Panc1 (cell line): ENCODE measurements at regions not wholly inside any gene's neighbourhood (a gene's known extent, or its start where the extent isn't known, plus 50 kb on each side); places are given as distances from the start of the nearest gene placed in this dataset.

Experiments used
- ATAC-seq: fragments of 200-7000 bp; cut with Tn5 transposase; 2 replicates; pipeline ENCODE4 v1.9.1; 2020; ENCODE audit warnings: mild to moderate bottlenecking, moderate library complexity
- BruUV-seq: library from RNA; stranded (reverse); fragments of 400-500 nt; replicated peaks from 2 replicates; lab custom pipeline; 2021; lab: Mats Ljungman, UMichigan
- CTCF ChIA-PET: fragments of 300-600 bp; sonication (Branson Sonifier 250); formaldehyde crosslinking; loops from one replicate; lab custom pipeline; 2022; ENCODE audit warnings: antibody characterized with exemption; lab: Charles Lee
- POLR2A ChIA-PET: fragments of 300-600 bp; sonication (Branson Sonifier 250); formaldehyde crosslinking; loops from one replicate; lab custom pipeline; 2022; ENCODE audit warnings: antibody characterized with exemption; lab: Charles Lee
- DNase-seq: peaks from one replicate; pipeline ENCODE4 v3.0.0-alpha.2; 2010; ENCODE audit warnings: low read depth, low spot score
- H3K27ac ChIP-seq: 2 replicates; pipeline ENCODE4 v1.5.1; 2011; ENCODE audit warnings: mild to moderate bottlenecking, low read length, inconsistent platforms
- H3K27me3 ChIP-seq: fragments of 200-500 bp; sonication (Bioruptor generic); 2 replicates; pipeline ENCODE4 v1.6.0; 2014; ENCODE audit warnings: low read length, inconsistent platforms; ENCODE audit not compliant: control insufficient read depth, insufficient read depth
- H3K36me3 ChIP-seq: fragments of 200-500 bp; sonication (Bioruptor generic); 2 replicates; pipeline ENCODE4 v1.5.1; 2014; ENCODE audit warnings: inconsistent platforms, mild to moderate bottlenecking, low read length, moderate library complexity; ENCODE audit not compliant: control insufficient read depth, insufficient read depth
- H3K4me1 ChIP-seq: 2 replicates; pipeline ENCODE4 v1.5.1; 2011; ENCODE audit warnings: inconsistent platforms, mild to moderate bottlenecking, low read length, moderate library complexity; ENCODE audit not compliant: control insufficient read depth, insufficient read depth
- H3K4me3 ChIP-seq, 2 experiments: 2 replicates each; pipeline ENCODE4 v1.5.1; 2011 to 2012; ENCODE audit warnings: low read depth in 2 of 2, low read length in 2 of 2, mild to moderate bottlenecking in 2 of 2, inconsistent platforms in 1 of 2, moderate library complexity in 1 of 2
- H3K9me3 ChIP-seq: fragments of 200-500 bp; sonication (Bioruptor generic); 2 replicates; pipeline ENCODE4 v1.5.1; 2014; ENCODE audit warnings: low read depth, mild to moderate bottlenecking, inconsistent platforms, low read length, moderate library complexity; ENCODE audit not compliant: control insufficient read depth, insufficient read depth
- CTCF ChIP-seq: fragments of 450-650 bp; IDR thresholded peaks from 2 replicates; pipeline ENCODE4 v1.5.1; 2017; ENCODE audit warnings: mild to moderate bottlenecking
- POLR2AphosphoS5 ChIP-seq: IDR thresholded peaks from 2 replicates; pipeline ENCODE4 v1.6.1; 2012; ENCODE audit warnings: mild to moderate bottlenecking, low read depth, low read length, moderate library complexity
- REST ChIP-seq, 2 experiments: IDR thresholded peaks; 2 replicates each; pipeline ENCODE4 v1.6.1; 2011 to 2012; ENCODE audit warnings: low read depth in 2 of 2, control low read depth in 1 of 2, low read length in 1 of 2, mild to moderate bottlenecking in 1 of 2, moderate library complexity in 1 of 2; ENCODE audit not compliant: insufficient read depth in 1 of 2
- SIN3A ChIP-seq: IDR thresholded peaks from 2 replicates; pipeline ENCODE4 v1.6.1; 2012; ENCODE audit warnings: low read depth, mild to moderate bottlenecking, low read length, moderate library complexity, borderline replicate concordance; ENCODE audit not compliant: insufficient read depth
- TCF7L2 ChIP-seq: IDR thresholded peaks from 2 replicates; pipeline ENCODE4 v1.6.1; 2011; ENCODE audit warnings: mild to moderate bottlenecking, low read depth, low read length, inconsistent platforms
- in situ Hi-C: cut with HindIII; loops from 2 replicates; pipeline ENCODE4 v1.10.0; 2016; ENCODE audit warnings: low sequenced_read_pairs, low pct_unique_long_range_greater_than_20kb
- intact Hi-C: fragments of 100-400 bp; cut with micrococcal nuclease; formaldehyde crosslinking; loops from one replicate; pipeline ENCODE4 v1.10.0; 2022; ENCODE audit not compliant: unreplicated experiment

- no TSS peak for BruUV-seq
- H3K9me3 ChIP-seq: no peaks in the 10 kb centered on the region
- H3K36me3 ChIP-seq: no peaks in the 10 kb centered on the region
- H3K27me3 ChIP-seq: no peaks in the 10 kb centered on the region
- in situ Hi-C loops: no loop called here
- POLR2A ChIA-PET: no interaction called here
- DNase-seq (no peak), ATAC-seq (no peak)
- intact Hi-C loops: no loop called here
- TF ChIP-seq POLR2AphosphoS5 (no peak), SIN3A (no peak), CTCF (no peak), REST (IDR thresholded peaks at IDR 0.05; ENCODE audit: insufficient read depth in 1 of 2, low read depth in 2 of 2, low read length in 1 of 2) (no peak), TCF7L2 (no peak)
- H3K4me1 ChIP-seq: no peaks in the 10 kb centered on the region
- CTCF ChIA-PET: no interaction called here
- no peak overlapping the region for H3K4me3 ChIP-seq
- no peak overlapping the region for H3K27ac ChIP-seq
These were observed 1383.4 kb upstream of the PCDH20 start for GRCh38 chr13:62799038-62799535.

GRCh38 chr13:62793850-62794249, 1378.2 kb upstream of the PCDH20 start:
- Histone ChIP-seq H3K9me3 (no peaks in the 10 kb centered on the region), H3K4me1 (no peaks in the 10 kb centered on the region), H3K4me3 (no peak overlapping the region), H3K27me3 (no peaks in the 10 kb centered on the region), H3K27ac (no peak overlapping the region), H3K36me3 (no peaks in the 10 kb centered on the region)
- POLR2A ChIA-PET: no interaction called here
- ATAC-seq (no peak), DNase-seq (no peak)
- BruUV-seq: no TSS peak
- in situ Hi-C loops (no loop called here), intact Hi-C loops (no loop called here)
- CTCF ChIA-PET: no interaction called here
- no peak for TF ChIP-seq REST (IDR thresholded peaks at IDR 0.05; ENCODE audit: insufficient read depth in 1 of 2, low read depth in 2 of 2, low read length in 1 of 2)
- TF ChIP-seq POLR2AphosphoS5: no peak
- TF ChIP-seq CTCF: no peak
